H9 (cell line): ENCODE measurements at regions not wholly inside any gene's neighbourhood (a gene's known extent, or its start where the extent isn't known, plus 50 kb on each side); places are given as distances from the start of the nearest gene placed in this dataset.

Experiments
- DNase-seq: peaks from one replicate; pipeline ENCODE4 v3.0.0-alpha.2; 2017
- H2AFZ ChIP-seq: one replicate; pipeline ENCODE4 v1.6.1; 2013; ENCODE audit warnings: mild to moderate bottlenecking, low read length, control low read depth, moderate library complexity
- H2AK5ac ChIP-seq: 2 replicates; pipeline ENCODE4 v1.6.1; 2013; ENCODE audit warnings: low read length, control low read depth, mixed read lengths; ENCODE audit not compliant: insufficient read length
- H2BK120ac ChIP-seq: one replicate; pipeline ENCODE4 v1.6.1; 2013; ENCODE audit warnings: low read depth, mild to moderate bottlenecking, low read length, control low read depth, inconsistent platforms; ENCODE audit not compliant: poor library complexity, severe bottlenecking
- H2BK12ac ChIP-seq: 2 replicates; pipeline ENCODE4 v1.6.1; 2013; ENCODE audit warnings: low read length, control low read depth, mixed read lengths, low read depth; ENCODE audit not compliant: insufficient read length
- H2BK15ac ChIP-seq: 2 replicates; pipeline ENCODE4 v1.6.1; 2013; ENCODE audit warnings: low read depth, low read length, control low read depth
- H2BK20ac ChIP-seq: one replicate; pipeline ENCODE4 v1.6.1; 2013; ENCODE audit warnings: low read depth, mild to moderate bottlenecking, low read length, control low read depth, inconsistent platforms; ENCODE audit not compliant: poor library complexity, severe bottlenecking
- H2BK5ac ChIP-seq: 2 replicates; pipeline ENCODE4 v1.6.1; 2013; ENCODE audit warnings: low read length, control low read depth, mixed read lengths; ENCODE audit not compliant: insufficient read length
- H3K14ac ChIP-seq: 2 replicates; pipeline ENCODE4 v1.6.1; 2013; ENCODE audit warnings: low read length, control low read depth; ENCODE audit not compliant: insufficient read depth
- H3K18ac ChIP-seq: 2 replicates; pipeline ENCODE4 v1.6.1; 2013; ENCODE audit warnings: low read depth, mild to moderate bottlenecking, mixed read lengths, low read length, control low read depth; ENCODE audit not compliant: insufficient read length
- H3K23ac ChIP-seq: 2 replicates; pipeline ENCODE4 v1.6.1; 2013; ENCODE audit warnings: low read length, control low read depth, mixed read lengths, low read depth; ENCODE audit not compliant: insufficient read length
- H3K23me2 ChIP-seq: 2 replicates; pipeline ENCODE4 v1.6.1; 2013; ENCODE audit warnings: low read depth, mild to moderate bottlenecking, mixed read lengths, low read length, control low read depth; ENCODE audit not compliant: insufficient read length, poor library complexity, severe bottlenecking
- H3K27ac ChIP-seq: 2 replicates; pipeline ENCODE4 v1.5.1; 2013; ENCODE audit warnings: low read length, control low read depth, mixed read lengths, low read depth; ENCODE audit not compliant: insufficient read length
- H3K27me3 ChIP-seq: 2 replicates; pipeline ENCODE4 v1.6.1; 2013; ENCODE audit warnings: low read length, control low read depth, inconsistent platforms; ENCODE audit not compliant: insufficient read depth
- H3K4ac ChIP-seq: 2 replicates; pipeline ENCODE4 v1.6.1; 2013; ENCODE audit warnings: low read depth, mild to moderate bottlenecking, control low read depth, inconsistent platforms, low read length, moderate library complexity
- H3K4me1 ChIP-seq: 2 replicates; pipeline ENCODE4 v1.6.1; 2013; ENCODE audit warnings: low read length, control low read depth, inconsistent platforms; ENCODE audit not compliant: insufficient read depth
- H3K4me2 ChIP-seq: 2 replicates; pipeline ENCODE4 v1.6.1; 2013; ENCODE audit warnings: low read length, control low read depth, mixed read lengths; ENCODE audit not compliant: insufficient read length, insufficient read depth
- H3K56ac ChIP-seq: 2 replicates; pipeline ENCODE4 v1.6.1; 2013; ENCODE audit warnings: low read depth, mild to moderate bottlenecking, mixed read lengths, low read length, control low read depth; ENCODE audit not compliant: insufficient read length
- H3K79me1 ChIP-seq: 2 replicates; pipeline ENCODE4 v1.6.1; 2013; ENCODE audit warnings: low read depth, mild to moderate bottlenecking, moderate library complexity, low read length, control low read depth, inconsistent platforms; ENCODE audit not compliant: insufficient read depth, poor library complexity, severe bottlenecking
- H3K79me2 ChIP-seq: 2 replicates; pipeline ENCODE4 v1.6.1; 2013; ENCODE audit warnings: low read length, control low read depth, inconsistent platforms; ENCODE audit not compliant: insufficient read depth
- H3K9ac ChIP-seq: 2 replicates; pipeline ENCODE4 v1.6.1; 2013; ENCODE audit warnings: low read length, control low read depth, mixed read lengths; ENCODE audit not compliant: insufficient read length; ENCODE audit errors: extremely low read depth
- H3K9me3 ChIP-seq: one replicate; pipeline ENCODE4 v1.6.1; 2013; ENCODE audit warnings: low read depth, low read length, inconsistent platforms; ENCODE audit not compliant: control insufficient read depth
- H3T11ph ChIP-seq: one replicate; pipeline ENCODE4 v1.6.1; 2013; ENCODE audit warnings: mild to moderate bottlenecking, low read length, control low read depth, inconsistent platforms
- H4K20me1 ChIP-seq: one replicate; pipeline ENCODE4 v1.6.1; 2013; ENCODE audit not compliant: control insufficient read depth, insufficient read length, insufficient read depth
- H4K5ac ChIP-seq: 2 replicates; pipeline ENCODE4 v1.6.1; 2013; ENCODE audit warnings: low read depth, mild to moderate bottlenecking, mixed read lengths, low read length, control low read depth; ENCODE audit not compliant: insufficient read length
- H4K8ac ChIP-seq: replicated peaks from 2 replicates; pipeline ENCODE4 v1.6.1; 2013; ENCODE audit warnings: low read length, control low read depth, mixed read lengths, low read depth; ENCODE audit not compliant: insufficient read length
- H4K91ac ChIP-seq: 2 replicates; pipeline ENCODE4 v1.6.1; 2013; ENCODE audit warnings: low read depth, mild to moderate bottlenecking, moderate library complexity, mixed read lengths, low read length, control low read depth; ENCODE audit not compliant: insufficient read length
- H3K27ac Mint-ChIP-seq, 3 experiments: 2 replicates in 2 of 3; 3 replicates in 1 of 3; pipeline ENCODE4 v1.8.0; 2020 to 2021; ENCODE audit warnings: mixed read lengths in 3 of 3, mild to moderate bottlenecking in 1 of 3, moderate library complexity in 1 of 3
- H3K27me3 Mint-ChIP-seq: 2 replicates; pipeline ENCODE4 v1.8.0; 2021; ENCODE audit warnings: low read depth, mild to moderate bottlenecking, moderate library complexity, mixed read lengths
- H3K36me3 Mint-ChIP-seq, 3 experiments: 2 replicates in 2 of 3; 3 replicates in 1 of 3; pipeline ENCODE4 v1.8.0; 2020 to 2021; ENCODE audit warnings: low read depth in 3 of 3, mixed read lengths in 3 of 3; ENCODE audit not compliant: insufficient read depth in 1 of 3
- H3K4me1 Mint-ChIP-seq, 2 experiments: 2 replicates each; pipeline ENCODE4 v1.8.0; 2020; ENCODE audit warnings: mixed read lengths in 2 of 2
- H3K4me3 Mint-ChIP-seq, 2 experiments: 2 replicates in 1 of 2; 3 replicates in 1 of 2; pipeline ENCODE4 v1.8.0; 2020 to 2021; ENCODE audit warnings: mild to moderate bottlenecking in 2 of 2, mixed read lengths in 2 of 2, moderate library complexity in 1 of 2
- H3K9me3 Mint-ChIP-seq, 2 experiments: 2 replicates in 1 of 2; 3 replicates in 1 of 2; pipeline ENCODE4 v1.8.0; 2020; ENCODE audit warnings: mild to moderate bottlenecking in 2 of 2, mixed read lengths in 2 of 2, moderate library complexity in 1 of 2
- WGBS: extraction: QIAGEN DNeasy Blood & Tissue Kit; methylation state at CpG from one replicate; pipeline ENCODE4 v1.1.7; 2013; ENCODE audit warnings: missing lambda C conversion rate, low lambda C conversion rate, mixed read lengths; ENCODE audit not compliant: insufficient read length; ENCODE audit errors: extremely low coverage; 5-methylcytosine and 5-hydroxymethylcytosine counted together
- TF ChIP-seq, protein P1 (sequence below): fragments of 200-600 bp; sonication (generic); conservative IDR thresholded peaks from 3 replicates; pipeline ENCODE4 v1.8.0; 2021; ENCODE audit warnings: antibody characterized with exemption, mild to moderate bottlenecking

DNA sequence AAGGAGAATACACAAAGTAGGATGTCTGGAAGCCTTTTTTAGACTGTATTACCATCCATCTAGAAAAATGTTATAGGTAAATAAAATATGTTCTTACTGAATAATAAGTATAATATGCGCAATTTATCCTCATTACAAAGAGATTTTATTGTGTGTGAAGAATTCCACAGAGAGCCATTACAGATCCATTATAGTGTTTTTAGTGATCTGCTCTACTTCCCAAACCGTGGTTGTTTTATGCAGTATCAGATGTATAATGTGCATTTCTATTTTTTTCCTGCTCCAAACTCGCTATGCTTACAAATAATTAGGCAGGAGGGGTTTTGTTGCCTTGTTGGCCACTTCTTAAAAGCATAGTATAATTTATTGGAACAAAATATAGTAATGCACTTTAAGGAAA, 447.8 kb downstream of the USP25 start:
- no peak overlapping the region for H2BK15ac ChIP-seq
- H4K5ac ChIP-seq: no peak overlapping the region
- Mint-ChIP-seq H3K36me3 (no peaks in the 10 kb centered on the region), H3K4me3 (no peak overlapping the region), H3K27ac (no peak overlapping the region), H3K27me3 (no peaks in the 10 kb centered on the region), H3K9me3 (no peaks in the 10 kb centered on the region), H3K4me1 (peaks cover 14 to 15% of the 10 kb centered on the region in 2 experiments)
- no peak for DNase-seq
- no peak overlapping the region for H3K4ac ChIP-seq
- no peaks in the 10 kb centered on the region for H3K23me2 ChIP-seq
- TF ChIP-seq, protein P1, sequence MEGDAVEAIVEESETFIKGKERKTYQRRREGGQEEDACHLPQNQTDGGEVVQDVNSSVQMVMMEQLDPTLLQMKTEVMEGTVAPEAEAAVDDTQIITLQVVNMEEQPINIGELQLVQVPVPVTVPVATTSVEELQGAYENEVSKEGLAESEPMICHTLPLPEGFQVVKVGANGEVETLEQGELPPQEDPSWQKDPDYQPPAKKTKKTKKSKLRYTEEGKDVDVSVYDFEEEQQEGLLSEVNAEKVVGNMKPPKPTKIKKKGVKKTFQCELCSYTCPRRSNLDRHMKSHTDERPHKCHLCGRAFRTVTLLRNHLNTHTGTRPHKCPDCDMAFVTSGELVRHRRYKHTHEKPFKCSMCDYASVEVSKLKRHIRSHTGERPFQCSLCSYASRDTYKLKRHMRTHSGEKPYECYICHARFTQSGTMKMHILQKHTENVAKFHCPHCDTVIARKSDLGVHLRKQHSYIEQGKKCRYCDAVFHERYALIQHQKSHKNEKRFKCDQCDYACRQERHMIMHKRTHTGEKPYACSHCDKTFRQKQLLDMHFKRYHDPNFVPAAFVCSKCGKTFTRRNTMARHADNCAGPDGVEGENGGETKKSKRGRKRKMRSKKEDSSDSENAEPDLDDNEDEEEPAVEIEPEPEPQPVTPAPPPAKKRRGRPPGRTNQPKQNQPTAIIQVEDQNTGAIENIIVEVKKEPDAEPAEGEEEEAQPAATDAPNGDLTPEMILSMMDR: no peak
- no peaks in the 10 kb centered on the region for H3K27me3 ChIP-seq
- no peak overlapping the region for H2AFZ ChIP-seq
- no peak overlapping the region for H4K91ac ChIP-seq
- H3K4me1 ChIP-seq: no peaks in the 10 kb centered on the region
- H4K20me1 ChIP-seq: no peaks in the 10 kb centered on the region
- H2BK5ac ChIP-seq: no peak overlapping the region
- H3K79me2 ChIP-seq: no peaks in the 10 kb centered on the region
- H3K27ac ChIP-seq: no peak overlapping the region
- no CpG with 5 or more reads among the region's 3 CpGs for WGBS
- H2BK20ac ChIP-seq: no peak overlapping the region
- H3K56ac ChIP-seq: no peak overlapping the region
- H3K9me3 ChIP-seq: no peaks in the 10 kb centered on the region
- no peak overlapping the region for H2AK5ac ChIP-seq
- H4K8ac ChIP-seq: no peak overlapping the region
- H2BK12ac ChIP-seq: no peak overlapping the region
- no peak overlapping the region for H3T11ph ChIP-seq
- H3K23ac ChIP-seq: no peak overlapping the region
- no peak overlapping the region for H3K9ac ChIP-seq
- H3K4me2 ChIP-seq: no peak overlapping the region
- no peak overlapping the region for H3K14ac ChIP-seq
- no peak overlapping the region for H3K18ac ChIP-seq
- H3K79me1 ChIP-seq: no peaks in the 10 kb centered on the region
- H2BK120ac ChIP-seq: no peak overlapping the region
